ENCODE measurements at regions not wholly inside any gene's neighbourhood (a gene's known extent, or its start where the extent isn't known, plus 50 kb on each side); places are given as distances from the start of the nearest gene placed in this dataset.

- TF ChIP-seq POLR2A (IDR thresholded peaks at IDR 0.05; ENCODE audit: low read length) (no peak), GATA1 (IDR thresholded peaks at IDR 0.05; ENCODE audit: low read depth, low read length) (no peak)
Observed at GRCh38 chr21:35390013-35390776, 341.1 kb upstream of the RUNX1 start.

Measured in erythroblast (primary cell).